ENCODE measurements at regions not wholly inside any gene's neighbourhood (a gene's known extent, or its start where the extent isn't known, plus 50 kb on each side); places are given as distances from the start of the nearest gene placed in this dataset.
"Not testable (repeated sequence)": the region's sequence is repeated elsewhere in the genome, so short reads cannot be mapped to it uniquely, and the experiment has no call there.

GRCh38 chr3:71928212-71928611, 143.3 kb upstream of the PROK2 start:
- FAIRE-seq: no peak

- FAIRE-seq: no peak
Observed at GRCh38 chr3:71927505-71928066, 142.6 kb upstream of the PROK2 start.

GRCh38 chr3:71926616-71927015, 141.7 kb upstream of the PROK2 start:
- no peak for FAIRE-seq

GRCh38 chr3:71926262-71926600, 141.3 kb upstream of the PROK2 start:
- no peak for FAIRE-seq

- FAIRE-seq: not testable (repeated sequence)
Observed at GRCh38 chr3:71925511-71926261, 140.7 kb upstream of the PROK2 start.

- no peak for FAIRE-seq
Observed at GRCh38 chr3:71924721-71925120, 139.8 kb upstream of the PROK2 start.

GRCh38 chr3:71921036-71921435, 136.1 kb upstream of the PROK2 start:
- FAIRE-seq: no peak

GRCh38 chr3:71919572-71919971, 134.6 kb upstream of the PROK2 start:
- FAIRE-seq: no peak

GRCh38 chr3:71917545-71917944, 132.6 kb upstream of the PROK2 start:
- no peak for FAIRE-seq

GRCh38 chr3:71916747-71917369, 131.9 kb upstream of the PROK2 start:
- no peak for FAIRE-seq

GRCh38 chr3:71912839-71913495, 128.0 kb upstream of the PROK2 start:
- FAIRE-seq: no peak

- FAIRE-seq: no peak
Observed at GRCh38 chr3:71910108-71910507, 125.2 kb upstream of the PROK2 start.

GRCh38 chr3:71907996-71908395, 123.0 kb upstream of the PROK2 start:
- FAIRE-seq: no peak

GRCh38 chr3:71906976-71907375, 122.0 kb upstream of the PROK2 start:
- FAIRE-seq: no peak

GRCh38 chr3:71905426-71905825, 120.5 kb upstream of the PROK2 start:
- FAIRE-seq: no peak

GRCh38 chr3:71903936-71904335, 119.0 kb upstream of the PROK2 start:
- no peak for FAIRE-seq

GRCh38 chr3:71903112-71903495, 118.2 kb upstream of the PROK2 start:
- FAIRE-seq: no peak

- FAIRE-seq: no peak
Observed at GRCh38 chr3:71902258-71903111, 117.5 kb upstream of the PROK2 start.

- FAIRE-seq: no peak
Observed at GRCh38 chr3:71901645-71902044, 116.7 kb upstream of the PROK2 start.

GRCh38 chr3:71900057-71900456, 115.1 kb upstream of the PROK2 start:
- FAIRE-seq: no peak

- FAIRE-seq: no peak
Observed at GRCh38 chr3:71896751-71897150, 111.8 kb upstream of the PROK2 start.

GRCh38 chr3:71893702-71894479, 108.9 kb upstream of the PROK2 start:
- no peak for FAIRE-seq
